Psoas muscle (tissue), 7 donors: ENCODE measurements at regions not wholly inside any gene's neighbourhood (a gene's known extent, or its start where the extent isn't known, plus 50 kb on each side); places are given as distances from the start of the nearest gene placed in this dataset.

Experiments
- ATAC-seq, 4 donors: fragments of 200-7000 bp; cut with Tn5 transposase; one replicate each; pipeline ENCODE4 v1.9.1; 2020; ENCODE audit warnings: moderate library complexity in 3 of 4, mild to moderate bottlenecking in 2 of 4
- DNase-seq, 2 donors: peaks; one replicate each; pipeline ENCODE4 v3.0.0-alpha.2; 2020
- H3K27ac ChIP-seq: fragments of 200-600 bp; one replicate; pipeline ENCODE4 v1.8.0; 2022
- H3K27me3 ChIP-seq, 3 donors: fragments of 200-600 bp in 1 of 3; one replicate each; pipeline versions ENCODE4 v1.6.1 to v1.8.0; 2013 to 2022; ENCODE audit warnings: low read length in 2 of 3, mild to moderate bottlenecking in 2 of 3, moderate library complexity in 1 of 3; ENCODE audit not compliant: insufficient read depth in 3 of 3
- H3K36me3 ChIP-seq, 2 donors: fragments of 200-600 bp in 1 of 2; one replicate each; pipeline versions ENCODE4 v1.6.1 to v1.8.0; 2013 to 2022; ENCODE audit warnings: low read depth in 1 of 2, mild to moderate bottlenecking in 1 of 2, moderate library complexity in 1 of 2; ENCODE audit not compliant: insufficient read depth in 1 of 2
- H3K4me1 ChIP-seq: fragments of 200-600 bp; one replicate; pipeline ENCODE4 v1.8.0; 2022
- H3K4me3 ChIP-seq: fragments of 200-600 bp; one replicate; pipeline ENCODE4 v1.8.0; 2022; ENCODE audit warnings: mild to moderate bottlenecking
- H3K9me3 ChIP-seq: fragments of 200-600 bp; one replicate; pipeline ENCODE4 v1.8.0; 2022
- CTCF ChIP-seq: fragments of 200-600 bp; IDR thresholded peaks from one replicate; pipeline ENCODE4 v1.8.0; 2022; ENCODE audit warnings: antibody characterized with exemption
- WGBS, 3 donors: extraction: QIAGEN DNeasy Blood & Tissue Kit; methylation state at CpG; one replicate each; pipeline versions ENCODE4 v1.1.6 to v1.1.7; 2013; 5-methylcytosine and 5-hydroxymethylcytosine counted together
- intact Hi-C, 2 donors: fragments of 100-400 bp; cut with DNase I; formaldehyde crosslinking; loops; one replicate each; pipeline versions ENCODE4 v1.11.0 to v1.14.2; 2022
- donor health status: healthy with polysubstance abuse.
- donor health status: DM: no; HTN: no; CAD: no; lungs with moderate emphysema.
- donor health status: Bipolar disorder and iron deficiency.
- donor health status: healthy.
- donor health status: DM: yes; HTN: yes; CAD: no.
- donor health status: DM: no; HTN: no; CAD: no.
- donor health status: DM: yes; HTN: yes; CAD: no.

GRCh38 chr20:39376788-39377187 lies 414.6 kb downstream of the DHX35 start:
- 35 to 49% (median 49%) methylated on average over 4 of the region's 4 CpGs for whole genome bisulfite sequencing, 3 donors
- Histone ChIP-seq H3K4me1 (no peaks in the 10 kb centered on the region), H3K27me3 (no peaks in the 10 kb centered on the region), H3K27ac (no peak overlapping the region), H3K36me3 (no peaks in the 10 kb centered on the region), H3K4me3 (no peak overlapping the region), H3K9me3 (no peaks in the 10 kb centered on the region)
- intact Hi-C loops = no loop called here
- DNase-seq (no peak), ATAC-seq (no peak)
- no peak for TF ChIP-seq CTCF

GRCh38 chr20:39364320-39364719 lies 402.2 kb downstream of the DHX35 start:
- no peaks in the 10 kb centered on the region for H3K27me3 ChIP-seq
- WGBS, 3 donors = 39 to 72% (median 40%) methylated on average over 2 of the region's 2 CpGs

GRCh38 chr20:39359981-39360620 lies 398.0 kb downstream of the DHX35 start:
- H3K9me3 ChIP-seq = no peaks in the 10 kb centered on the region
- ATAC-seq = peak in 3 of 4 donors; percentile 44 to 66 (median 61)
- DNase-seq = no peak
- H3K4me3 ChIP-seq = no peak overlapping the region
- peaks cover 24% of the 10 kb centered on the region for H3K4me1 ChIP-seq
- H3K36me3 ChIP-seq = no peaks in the 10 kb centered on the region
- 26 to 50% (median 30%) methylated on average over 4 of the region's 4 CpGs for WGBS, 3 donors
- no peak for TF ChIP-seq CTCF
- intact Hi-C loops = loop anchor here in 1 of 2 donors (10.0 kb wide), 1 partner anchor 1955 kb away; no protein-coding TSS in a partner anchor
- H3K27me3 ChIP-seq = no peaks in the 10 kb centered on the region
- peak overlapping the region; percentile 62 for H3K27ac ChIP-seq

More at GRCh38 chr20:39364320-39364719, 402.2 kb downstream of the DHX35 start:
- no peak overlapping the region for H3K27ac ChIP-seq
- H3K36me3 ChIP-seq = no peaks in the 10 kb centered on the region
- H3K4me3 ChIP-seq = no peak overlapping the region
- intact Hi-C loops = no loop called here
- ATAC-seq (peak in 3 of 4 donors; percentile 67 to 73 (median 69)), DNase-seq (no peak)
- no peak for TF ChIP-seq CTCF
- H3K4me1 ChIP-seq = peaks cover 24% of the 10 kb centered on the region
- H3K9me3 ChIP-seq = no peaks in the 10 kb centered on the region

GRCh38 chr20:39358052-39358451 lies 395.9 kb downstream of the DHX35 start:
- no peak for TF ChIP-seq CTCF
- intact Hi-C loops = loop anchor here in 1 of 2 donors (10.0 kb wide), 1 partner anchor 1953 kb away; no protein-coding TSS in a partner anchor

More at GRCh38 chr20:39358052-39358451, 395.9 kb downstream of the DHX35 start:
- no peak overlapping the region for H3K4me3 ChIP-seq
- WGBS, 3 donors = 41 to 94% (median 67%) methylated on average over 1 of the region's 1 CpG
- DNase-seq (no peak), ATAC-seq (peak; percentile 37 to 75 (median 52))
- H3K27ac ChIP-seq = no peak overlapping the region
- no peaks in the 10 kb centered on the region for H3K9me3 ChIP-seq
- H3K36me3 ChIP-seq = no peaks in the 10 kb centered on the region
- H3K4me1 ChIP-seq = peaks cover 18% of the 10 kb centered on the region
- H3K27me3 ChIP-seq = no peaks in the 10 kb centered on the region
